CD4-positive, alpha-beta memory T cell (primary cell): ENCODE measurements at regions not wholly inside any gene's neighbourhood (a gene's known extent, or its start where the extent isn't known, plus 50 kb on each side); places are given as distances from the start of the nearest gene placed in this dataset.

Experiments
- CTCF ChIA-PET: fragments of 350-600 bp; sonication (Branson Sonifier 250); formaldehyde crosslinking; loops from one replicate; lab custom pipeline; 2021; ENCODE audit warnings: inconsistent platforms; ENCODE audit not compliant: partially characterized antibody; lab: Charles Lee
- POLR2A ChIA-PET: fragments of 350-600 bp; sonication (Branson Sonifier 250); formaldehyde crosslinking; loops from one replicate; lab custom pipeline; 2021; ENCODE audit not compliant: partially characterized antibody; lab: Charles Lee
- DNase-seq, 5 donors: peaks; one replicate each; pipeline versions ENCODE4 v3.0.0 to v3.0.0-alpha.2; 2020 to 2022; ENCODE audit warnings: mixed read lengths in 1 of 5
- H3K27ac ChIP-seq: one replicate; pipeline ENCODE4 v1.7.0; 2013; ENCODE audit warnings: low read depth, low read length
- H3K27me3 ChIP-seq: 2 replicates; pipeline ENCODE4 v1.7.0; 2013; ENCODE audit warnings: mild to moderate bottlenecking, low read length, moderate library complexity; ENCODE audit not compliant: insufficient read depth
- H3K36me3 ChIP-seq: 2 replicates; pipeline ENCODE4 v1.7.0; 2013; ENCODE audit warnings: mild to moderate bottlenecking, low read length, moderate library complexity; ENCODE audit not compliant: insufficient read depth
- H3K4me1 ChIP-seq: 2 replicates; pipeline ENCODE4 v1.7.0; 2013; ENCODE audit warnings: mild to moderate bottlenecking, low read length, moderate library complexity; ENCODE audit not compliant: insufficient read depth
- H3K4me3 ChIP-seq, 2 donors: one replicate each; pipeline ENCODE4 v1.7.0; 2013; ENCODE audit warnings: low read length in 2 of 2, mild to moderate bottlenecking in 1 of 2
- H3K9me3 ChIP-seq, 2 donors: one replicate each; pipeline ENCODE4 v1.7.0; 2013; ENCODE audit warnings: low read length in 2 of 2, control low read depth in 1 of 2; ENCODE audit not compliant: control insufficient read depth in 1 of 2
- H3K27ac Mint-ChIP-seq, 7 donors: one replicate each; pipeline ENCODE4 v1.8.0; 2020 to 2021; ENCODE audit warnings: mixed read lengths in 7 of 7, mild to moderate bottlenecking in 6 of 7, inconsistent platforms in 3 of 7, moderate library complexity in 3 of 7
- H3K27me3 Mint-ChIP-seq, 2 donors: one replicate each; pipeline ENCODE4 v1.8.0; 2020 to 2021; ENCODE audit warnings: mixed read lengths in 2 of 2
- H3K36me3 Mint-ChIP-seq, 2 donors: one replicate each; pipeline ENCODE4 v1.8.0; 2020 to 2021; ENCODE audit warnings: mixed read lengths in 2 of 2, inconsistent platforms in 1 of 2, mild to moderate bottlenecking in 1 of 2
- H3K4me1 Mint-ChIP-seq, 4 donors: one replicate each; pipeline ENCODE4 v1.8.0; 2020 to 2021; ENCODE audit warnings: mixed read lengths in 4 of 4, mild to moderate bottlenecking in 1 of 4
- H3K4me3 Mint-ChIP-seq, 8 donors: one replicate each; pipeline ENCODE4 v1.8.0; 2020 to 2021; ENCODE audit warnings: mixed read lengths in 8 of 8, mild to moderate bottlenecking in 7 of 8, moderate library complexity in 6 of 8, inconsistent platforms in 3 of 8
- H3K9me3 Mint-ChIP-seq, 8 donors: one replicate each; pipeline ENCODE4 v1.8.0; 2020 to 2021; ENCODE audit warnings: mixed read lengths in 8 of 8, mild to moderate bottlenecking in 5 of 8, inconsistent platforms in 3 of 8, moderate library complexity in 1 of 8
- intact Hi-C: fragments of 100-400 bp; cut with micrococcal nuclease; formaldehyde crosslinking; loops from one replicate; pipeline ENCODE4 v1.15.1; 2023

GRCh38 chr9:1521547-1521946 is 471.4 kb downstream of the DMRT2 start:
- Mint-ChIP-seq H3K4me3 (no peak overlapping the region), H3K27ac (no peak overlapping the region), H3K9me3 (no peaks in the 10 kb centered on the region), H3K4me1 (no peaks in the 10 kb centered on the region), H3K27me3 (no peaks in the 10 kb centered on the region), H3K36me3 (no peaks in the 10 kb centered on the region)
- no peaks in the 10 kb centered on the region for H3K27me3 ChIP-seq
- intact Hi-C loops: no loop called here
- H3K4me1 ChIP-seq: no peaks in the 10 kb centered on the region
- no peaks in the 10 kb centered on the region for H3K9me3 ChIP-seq
- no peaks in the 10 kb centered on the region for H3K36me3 ChIP-seq
- no peak overlapping the region for H3K27ac ChIP-seq
- ChIA-PET POLR2A (no interaction called here), CTCF (no interaction called here)
- DNase-seq: no peak
- H3K4me3 ChIP-seq: no peak overlapping the region

GRCh38 chr9:1522219-1522767 is 472.1 kb downstream of the DMRT2 start:
- Histone ChIP-seq H3K4me3 (no peak overlapping the region), H3K36me3 (no peaks in the 10 kb centered on the region), H3K9me3 (no peaks in the 10 kb centered on the region), H3K4me1 (no peaks in the 10 kb centered on the region), H3K27ac (no peak overlapping the region), H3K27me3 (no peaks in the 10 kb centered on the region)
- no peak for DNase-seq
- H3K9me3 Mint-ChIP-seq: no peaks in the 10 kb centered on the region
- intact Hi-C loops: no loop called here
- ChIA-PET POLR2A (no interaction called here), CTCF (no interaction called here)
- H3K4me1 Mint-ChIP-seq: no peaks in the 10 kb centered on the region
- no peak overlapping the region for H3K4me3 Mint-ChIP-seq
- H3K27me3 Mint-ChIP-seq: no peaks in the 10 kb centered on the region
- H3K36me3 Mint-ChIP-seq: no peaks in the 10 kb centered on the region
- no peak overlapping the region for H3K27ac Mint-ChIP-seq

DNA sequence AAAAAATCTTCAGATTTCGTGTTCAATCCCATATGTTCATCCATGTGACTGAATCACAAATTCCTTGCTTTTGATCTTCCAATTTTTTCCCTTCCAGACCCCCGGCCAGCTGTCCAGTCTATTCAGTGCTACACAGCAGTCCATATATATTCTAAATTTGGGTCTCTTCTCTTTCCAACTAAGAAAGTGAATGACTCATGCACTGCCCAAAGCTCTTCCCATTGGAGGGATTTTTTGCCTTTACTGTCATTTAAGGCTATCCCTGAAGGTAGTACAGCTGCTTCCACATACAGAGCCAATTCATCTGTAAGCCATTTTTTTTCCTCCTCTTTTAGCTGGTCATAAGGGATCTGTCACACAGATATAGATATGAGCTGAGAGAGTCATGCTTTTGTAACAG is 478.3 kb downstream of the DMRT2 start:
- no peaks in the 10 kb centered on the region for H3K4me1 Mint-ChIP-seq
- no peak overlapping the region for H3K27ac ChIP-seq
- CTCF ChIA-PET: no interaction called here
- H3K4me3 Mint-ChIP-seq: no peak overlapping the region
- H3K27ac Mint-ChIP-seq: no peak overlapping the region
- H3K27me3 ChIP-seq: no peaks in the 10 kb centered on the region
- no peak overlapping the region for H3K4me3 ChIP-seq
- H3K9me3 Mint-ChIP-seq: peaks cover 0 to 7% (median 0%) of the 10 kb centered on the region in 8 donors
- DNase-seq: no peak
- H3K4me1 ChIP-seq: no peaks in the 10 kb centered on the region
- H3K9me3 ChIP-seq: no peaks in the 10 kb centered on the region
- no peaks in the 10 kb centered on the region for H3K36me3 ChIP-seq
- intact Hi-C loops: no loop called here
- POLR2A ChIA-PET: no interaction called here
- H3K27me3 Mint-ChIP-seq: no peaks in the 10 kb centered on the region
- H3K36me3 Mint-ChIP-seq: no peaks in the 10 kb centered on the region

DNA sequence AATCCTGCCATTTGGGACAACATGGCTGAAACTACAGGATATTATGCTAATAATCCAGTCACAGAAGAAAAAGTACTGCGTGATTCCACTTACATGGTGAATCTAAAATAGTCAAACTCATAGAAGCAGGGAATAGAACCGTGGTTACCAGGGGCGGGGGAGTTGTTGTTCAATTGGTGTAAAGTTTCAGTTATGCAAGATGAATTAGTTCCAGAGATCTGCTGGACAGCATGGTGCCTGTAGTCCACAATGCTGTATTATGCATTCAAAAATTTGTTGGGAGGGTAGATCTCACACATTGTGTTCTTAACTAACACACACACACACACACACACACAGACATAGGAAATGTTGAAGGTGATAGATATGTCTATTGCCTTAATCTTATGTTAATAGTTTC is 480.5 kb downstream of the DMRT2 start:
- H3K27me3 ChIP-seq: no peaks in the 10 kb centered on the region
- intact Hi-C loops: no loop called here
- H3K36me3 ChIP-seq: no peaks in the 10 kb centered on the region
- no peaks in the 10 kb centered on the region for H3K9me3 ChIP-seq
- ChIA-PET CTCF (no interaction called here), POLR2A (no interaction called here)
- no peak overlapping the region for H3K4me3 ChIP-seq
- Mint-ChIP-seq H3K9me3 (peaks cover 0 to 7% (median 0%) of the 10 kb centered on the region in 8 donors), H3K27ac (no peak overlapping the region), H3K4me1 (no peaks in the 10 kb centered on the region), H3K27me3 (no peaks in the 10 kb centered on the region), H3K4me3 (no peak overlapping the region), H3K36me3 (no peaks in the 10 kb centered on the region)
- no peak overlapping the region for H3K27ac ChIP-seq
- no peaks in the 10 kb centered on the region for H3K4me1 ChIP-seq
- DNase-seq: no peak

GRCh38 chr9:1531424-1531823 is 481.3 kb downstream of the DMRT2 start:
- H3K4me1 ChIP-seq: no peaks in the 10 kb centered on the region
- no peaks in the 10 kb centered on the region for H3K36me3 Mint-ChIP-seq
- ChIA-PET POLR2A (no interaction called here), CTCF (no interaction called here)
- intact Hi-C loops: no loop called here
- DNase-seq: no peak
- no peak overlapping the region for H3K27ac ChIP-seq
- H3K27me3 Mint-ChIP-seq: no peaks in the 10 kb centered on the region
- peaks cover 0 to 7% (median 0%) of the 10 kb centered on the region in 8 donors for H3K9me3 Mint-ChIP-seq
- H3K4me1 Mint-ChIP-seq: no peaks in the 10 kb centered on the region
- no peak overlapping the region for H3K4me3 Mint-ChIP-seq
- no peaks in the 10 kb centered on the region for H3K9me3 ChIP-seq
- no peak overlapping the region for H3K4me3 ChIP-seq
- H3K27me3 ChIP-seq: no peaks in the 10 kb centered on the region
- no peak overlapping the region for H3K27ac Mint-ChIP-seq
- no peaks in the 10 kb centered on the region for H3K36me3 ChIP-seq

GRCh38 chr9:1532171-1532570 is 482.0 kb downstream of the DMRT2 start:
- Mint-ChIP-seq H3K4me3 (no peak overlapping the region), H3K4me1 (no peaks in the 10 kb centered on the region), H3K27ac (no peak overlapping the region), H3K27me3 (no peaks in the 10 kb centered on the region), H3K36me3 (no peaks in the 10 kb centered on the region), H3K9me3 (peaks cover 0 to 7% (median 0%) of the 10 kb centered on the region in 8 donors)
- POLR2A ChIA-PET: no interaction called here
- Histone ChIP-seq H3K4me3 (no peak overlapping the region), H3K4me1 (no peaks in the 10 kb centered on the region), H3K36me3 (no peaks in the 10 kb centered on the region), H3K27ac (no peak overlapping the region), H3K27me3 (no peaks in the 10 kb centered on the region), H3K9me3 (no peaks in the 10 kb centered on the region)
- DNase-seq: no peak
- intact Hi-C loops: no loop called here
- CTCF ChIA-PET: no interaction called here

GRCh38 chr9:1535051-1535450 is 480.1 kb upstream of the SMARCA2 start:
- POLR2A ChIA-PET: no interaction called here
- Histone ChIP-seq H3K27ac (no peak overlapping the region), H3K27me3 (no peaks in the 10 kb centered on the region), H3K9me3 (no peaks in the 10 kb centered on the region), H3K4me1 (no peaks in the 10 kb centered on the region), H3K4me3 (no peak overlapping the region), H3K36me3 (no peaks in the 10 kb centered on the region)
- H3K36me3 Mint-ChIP-seq: no peaks in the 10 kb centered on the region
- no peak overlapping the region for H3K27ac Mint-ChIP-seq
- DNase-seq: no peak
- CTCF ChIA-PET: no interaction called here
- H3K27me3 Mint-ChIP-seq: peaks cover 0 to 2% of the 10 kb centered on the region in 2 donors
- no peaks in the 10 kb centered on the region for H3K4me1 Mint-ChIP-seq
- intact Hi-C loops: no loop called here
- no peak overlapping the region for H3K4me3 Mint-ChIP-seq
- peaks cover 0 to 4% (median 0%) of the 10 kb centered on the region in 8 donors for H3K9me3 Mint-ChIP-seq

DNA sequence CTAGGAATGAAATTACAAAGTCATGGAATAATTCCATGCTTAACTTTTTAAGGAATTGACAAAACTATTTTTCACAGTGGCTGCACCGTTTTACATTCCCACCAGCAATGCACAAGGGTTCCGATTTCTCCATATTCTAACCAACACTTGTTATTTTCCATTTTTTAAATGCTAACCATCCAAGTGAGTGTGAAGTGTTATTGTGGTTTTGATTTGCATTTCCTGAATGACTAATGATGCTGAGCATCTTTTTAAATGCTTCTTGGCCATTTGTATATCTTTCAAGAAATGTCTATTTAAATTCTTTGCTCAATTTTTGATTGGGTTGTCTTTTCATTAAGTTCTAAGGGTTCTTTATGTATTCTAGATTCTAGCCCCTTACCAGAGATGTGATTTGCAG is 479.5 kb upstream of the SMARCA2 start:
- ChIA-PET POLR2A (no interaction called here), CTCF (no interaction called here)
- Mint-ChIP-seq H3K27ac (no peak overlapping the region), H3K27me3 (peaks cover 0 to 2% of the 10 kb centered on the region in 2 donors), H3K9me3 (peaks cover 0 to 3% (median 0%) of the 10 kb centered on the region in 8 donors), H3K36me3 (no peaks in the 10 kb centered on the region), H3K4me3 (no peak overlapping the region), H3K4me1 (no peaks in the 10 kb centered on the region)
- no peak for DNase-seq
- Histone ChIP-seq H3K4me1 (no peaks in the 10 kb centered on the region), H3K9me3 (no peaks in the 10 kb centered on the region), H3K4me3 (no peak overlapping the region), H3K36me3 (no peaks in the 10 kb centered on the region), H3K27me3 (no peaks in the 10 kb centered on the region), H3K27ac (no peak overlapping the region)
- intact Hi-C loops: no loop called here
